GM21360 (cell line): ENCODE measurements at regions not wholly inside any gene's neighbourhood (a gene's known extent, or its start where the extent isn't known, plus 50 kb on each side); places are given as distances from the start of the nearest gene placed in this dataset.
"Not testable (repeated sequence)": the region's sequence is repeated elsewhere in the genome, so short reads cannot be mapped to it uniquely, and the experiment has no call there.

Source experiments
- ATAC-seq: cut with Tn5 transposase; IDR thresholded peaks from one replicate; pipeline ENCODE4 v1.9.1; 2021; ENCODE audit warnings: mild to moderate bottlenecking, moderate library complexity; ENCODE audit not compliant: unreplicated experiment

DNA sequence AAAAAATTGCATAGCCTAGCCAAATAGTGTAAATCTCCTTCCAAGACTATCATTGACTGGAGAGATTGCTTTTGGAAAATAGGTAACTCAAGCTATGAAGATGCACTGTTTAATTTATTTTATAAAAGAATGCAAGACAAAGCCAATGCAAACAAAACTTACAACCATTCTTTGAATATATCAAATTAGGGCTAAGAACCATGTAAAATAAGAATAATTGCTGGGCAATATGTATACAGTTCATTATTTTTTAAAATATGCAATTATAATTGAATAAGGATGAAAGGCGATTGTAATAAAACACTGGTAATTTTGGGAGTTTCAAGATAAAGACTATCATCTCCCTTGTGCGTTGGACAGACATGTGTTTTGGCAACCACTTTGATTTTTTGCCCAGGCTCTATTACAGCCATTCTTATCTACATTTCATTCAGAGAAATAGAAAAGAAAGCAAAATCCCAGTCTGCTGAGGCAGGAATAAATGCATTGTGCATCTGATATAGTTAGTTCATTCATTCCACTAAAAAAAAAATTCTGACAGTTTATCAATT is 242.3 kb upstream of the ROBO1 start:
- ATAC-seq = no peak

DNA sequence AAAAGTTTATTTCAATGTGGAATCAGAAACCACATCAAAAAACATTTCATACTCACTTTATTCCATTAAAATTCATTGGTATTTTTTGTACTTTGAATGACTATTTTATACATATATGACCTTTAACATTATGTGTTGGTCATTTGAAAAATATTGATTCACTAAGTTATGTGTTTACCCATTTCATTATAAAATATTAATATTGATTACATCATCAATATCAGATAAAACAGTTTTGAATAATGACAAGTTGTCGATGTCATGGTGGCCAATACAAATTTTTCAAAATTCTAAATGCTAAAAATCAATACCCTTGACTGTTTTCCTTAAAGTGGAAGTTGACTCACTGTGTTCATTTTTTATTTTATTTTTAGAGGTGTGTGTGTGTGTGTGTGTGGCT is 239.7 kb upstream of the ROBO1 start:
- ATAC-seq = no peak

DNA sequence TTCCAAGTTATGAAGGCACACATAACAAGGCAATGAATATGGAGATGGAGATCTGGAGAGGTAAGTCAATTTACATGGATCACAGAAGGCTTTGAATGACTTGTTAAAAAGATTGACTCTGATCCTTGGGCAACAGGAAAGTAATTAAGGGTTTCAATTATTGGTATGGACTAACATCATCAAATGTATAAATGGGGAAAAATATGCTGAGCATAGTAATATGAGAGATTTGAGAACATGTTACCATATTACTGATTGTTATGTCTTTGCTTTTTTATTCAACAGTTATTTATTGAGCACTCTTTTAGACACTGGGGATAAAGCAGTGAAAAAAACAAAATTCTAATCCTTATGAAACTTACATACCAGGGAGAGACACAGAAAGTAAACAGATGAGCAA is 238.5 kb upstream of the ROBO1 start:
- ATAC-seq = no peak

DNA sequence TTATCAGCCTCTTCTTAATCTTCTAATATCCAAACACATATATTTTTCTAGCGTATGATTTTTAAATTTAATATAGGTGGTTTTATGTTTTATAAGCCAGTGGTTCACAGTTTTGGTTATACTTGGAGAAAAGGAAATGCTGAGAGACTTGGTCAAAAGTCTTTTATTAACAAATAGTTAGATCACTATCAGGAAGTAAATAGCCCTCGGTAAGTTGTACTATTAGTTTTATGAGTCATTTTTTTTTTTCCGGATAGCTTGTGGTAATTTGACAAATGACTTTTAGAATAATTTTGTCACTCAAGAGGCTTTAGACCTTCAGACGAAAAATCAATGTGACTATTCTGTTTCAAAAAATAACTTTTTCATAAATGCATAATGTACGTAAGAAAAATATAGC is 232.2 kb upstream of the ROBO1 start:
- ATAC-seq = no peak

DNA sequence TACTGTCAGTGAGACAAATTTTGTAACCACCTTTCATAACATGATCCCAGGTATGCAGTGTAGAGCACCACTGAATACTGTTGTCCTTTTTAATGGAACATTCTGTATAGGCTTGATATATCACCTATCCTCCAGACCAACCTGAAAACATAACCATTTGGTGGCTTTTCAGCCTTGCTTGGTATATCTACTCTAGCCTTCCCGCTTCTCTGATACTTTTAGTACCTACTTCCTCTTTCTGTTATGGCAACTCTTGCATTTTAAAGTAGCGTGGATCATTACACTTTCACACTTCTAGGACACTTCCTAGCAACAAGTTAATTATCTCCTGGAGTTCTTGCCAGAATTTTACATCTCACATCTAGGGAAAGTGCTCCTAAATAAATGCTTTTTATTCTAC is 226.6 kb upstream of the ROBO1 start:
- ATAC-seq = no peak

DNA sequence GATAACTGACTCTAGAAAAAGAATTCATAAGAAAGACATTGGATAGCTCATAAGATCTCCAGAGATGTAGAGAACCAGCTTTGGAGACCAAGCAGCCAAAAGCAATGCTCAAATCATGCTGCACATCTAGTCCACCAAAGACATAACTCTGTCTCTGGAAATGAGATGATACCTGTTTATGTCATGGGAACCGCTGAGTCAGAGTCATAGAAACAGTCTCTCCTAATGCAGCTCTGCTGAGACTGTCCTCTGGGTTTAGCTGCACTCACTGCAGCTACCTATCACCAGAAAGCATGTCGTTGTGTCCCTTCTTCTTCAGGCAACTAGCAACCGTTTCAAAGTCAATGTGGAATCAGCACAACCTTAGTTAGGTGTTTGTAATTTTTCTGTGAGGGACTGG is 218.5 kb upstream of the ROBO1 start:
- ATAC-seq = no peak

DNA sequence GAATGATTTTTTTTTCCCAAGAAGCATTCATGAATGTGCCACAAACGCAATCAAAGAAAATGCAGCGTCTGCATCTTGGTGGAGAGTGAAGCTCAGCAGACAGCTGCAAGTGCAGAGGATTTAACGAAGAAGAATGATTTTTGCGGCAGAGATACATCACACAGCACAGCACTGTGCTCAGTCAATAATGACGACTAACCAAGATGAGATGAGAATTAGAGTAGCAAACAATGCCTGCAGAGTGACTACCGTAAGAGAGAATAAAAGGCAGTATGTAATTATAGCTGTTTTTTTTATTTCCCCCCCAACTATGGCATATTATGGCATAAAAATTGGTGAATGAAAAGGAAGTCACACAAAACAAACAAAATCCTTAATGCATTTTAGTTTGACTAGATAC is 218.0 kb upstream of the ROBO1 start:
- no peak for ATAC-seq

DNA sequence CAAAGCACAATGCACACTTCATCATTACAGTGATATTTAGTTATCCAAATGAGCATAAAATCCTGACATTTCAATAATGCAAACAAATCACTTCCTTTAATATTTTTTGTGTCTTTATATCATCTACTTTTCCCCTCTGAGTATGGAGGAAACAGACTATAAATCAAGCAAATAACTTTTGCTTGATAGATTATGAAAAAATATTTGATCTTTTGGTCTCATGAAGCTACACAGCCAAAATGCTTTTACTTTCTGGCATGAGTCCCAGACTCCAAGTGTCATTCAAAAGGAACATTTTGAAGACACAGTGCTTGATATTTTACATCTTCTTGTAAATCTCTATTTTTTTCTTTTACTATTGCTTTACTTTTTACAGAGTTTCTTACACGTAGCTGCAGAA is 215.3 kb upstream of the ROBO1 start:
- ATAC-seq = no peak

DNA sequence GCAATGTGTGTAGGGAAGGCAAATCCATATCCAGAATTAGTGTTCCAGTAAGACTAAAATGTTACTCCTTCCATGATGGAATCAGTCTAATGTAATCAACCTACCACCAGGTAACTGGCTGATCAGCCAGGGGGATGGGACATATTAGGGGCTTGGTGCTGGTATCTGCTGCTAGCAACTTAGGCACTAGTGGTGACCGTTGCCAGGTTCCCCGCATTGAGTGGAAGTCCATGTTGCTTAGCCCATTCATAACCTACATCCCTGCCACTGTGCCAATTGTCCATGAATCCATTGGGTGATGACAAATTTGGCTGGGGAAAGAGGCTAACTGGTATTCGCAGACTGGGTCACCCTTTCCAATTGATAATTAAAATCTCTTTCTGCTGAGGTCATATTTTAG is 212.2 kb upstream of the ROBO1 start:
- no peak for ATAC-seq

DNA sequence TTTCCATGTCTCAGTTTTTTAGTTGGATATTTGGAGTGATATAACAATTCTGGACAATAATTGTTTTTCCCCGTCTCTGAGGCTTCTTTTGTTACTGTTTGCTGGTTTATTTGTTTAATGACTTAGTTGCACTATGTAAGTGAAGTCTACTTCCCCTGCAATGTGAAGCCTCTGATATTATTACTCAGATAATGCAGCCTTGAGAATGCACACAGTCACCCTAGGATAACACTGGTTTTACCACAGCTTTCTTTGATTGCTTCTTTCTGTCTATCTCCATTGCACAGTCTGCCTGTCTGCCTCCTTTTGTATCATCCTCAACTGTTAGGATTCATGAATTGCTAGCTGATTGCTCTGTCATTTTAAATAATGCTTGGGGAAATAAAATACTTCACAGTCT is 208.7 kb upstream of the ROBO1 start:
- no peak for ATAC-seq

DNA sequence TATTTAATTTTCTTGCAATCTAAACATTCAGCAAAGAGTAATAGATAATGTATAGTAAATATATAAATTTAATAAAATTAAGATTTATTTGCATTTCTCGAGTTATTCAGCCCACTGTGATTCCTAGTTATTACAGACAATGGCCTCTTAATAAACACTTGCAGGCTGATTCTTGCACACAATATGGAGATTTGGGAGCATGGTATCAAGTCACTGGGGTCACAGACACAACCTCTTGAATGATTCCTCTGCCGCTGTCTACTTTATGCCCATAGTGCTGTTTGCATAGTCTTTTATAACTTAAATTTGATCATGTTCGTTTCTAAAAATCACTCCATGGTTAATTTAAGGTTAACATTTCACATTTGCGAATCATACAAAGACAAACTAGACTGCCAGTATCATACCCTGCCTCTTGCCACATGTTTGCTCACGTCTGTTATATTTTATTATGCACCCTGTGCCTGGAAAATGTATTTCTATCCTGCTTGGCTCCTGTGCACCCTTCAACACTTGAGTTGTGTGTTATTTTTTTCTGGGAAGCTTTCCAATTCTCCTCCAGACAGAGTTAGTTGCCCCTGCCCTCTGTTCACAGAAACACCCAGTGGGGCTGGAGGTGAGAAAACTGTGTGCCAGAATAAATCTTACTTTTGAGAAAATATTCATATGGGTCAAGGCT is 206.3 kb upstream of the ROBO1 start:
- ATAC-seq = no peak

DNA sequence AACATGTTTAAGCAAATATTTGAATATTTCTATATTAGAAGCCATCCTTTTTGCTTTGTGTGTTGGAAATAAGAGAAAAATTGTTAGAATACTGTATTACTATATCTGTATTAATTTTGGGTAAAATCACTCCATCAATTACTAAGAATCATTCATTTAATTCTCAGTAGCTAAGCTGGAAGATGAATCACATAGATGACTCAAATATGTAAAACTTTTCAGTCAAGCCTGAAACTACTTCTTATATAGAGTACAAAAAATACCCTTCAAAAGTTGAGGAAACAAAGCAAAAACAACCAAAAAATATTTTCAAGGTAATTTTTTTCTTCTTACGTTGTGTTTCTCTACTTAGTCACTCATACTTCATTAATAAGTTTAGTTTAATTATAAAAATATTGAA is 205.7 kb upstream of the ROBO1 start:
- no peak for ATAC-seq

DNA sequence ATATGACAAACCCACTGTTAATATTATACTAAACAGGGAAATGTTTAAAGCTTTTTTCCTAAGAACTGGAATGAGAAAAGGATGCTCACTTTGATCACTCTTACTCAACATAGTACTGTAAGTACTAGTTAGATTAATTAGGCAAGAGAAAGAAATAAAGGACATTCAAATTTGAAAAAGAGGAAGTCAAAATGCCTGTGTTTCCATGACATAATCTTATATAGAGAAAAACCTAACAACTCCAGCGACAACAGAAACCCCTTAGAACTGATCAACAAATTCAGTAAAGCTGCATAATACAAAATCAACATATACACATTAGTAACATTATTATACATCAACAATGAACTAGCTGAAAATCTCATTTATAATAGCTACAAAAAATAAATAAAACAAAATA is 200.6 kb upstream of the ROBO1 start:
- no peak for ATAC-seq

DNA sequence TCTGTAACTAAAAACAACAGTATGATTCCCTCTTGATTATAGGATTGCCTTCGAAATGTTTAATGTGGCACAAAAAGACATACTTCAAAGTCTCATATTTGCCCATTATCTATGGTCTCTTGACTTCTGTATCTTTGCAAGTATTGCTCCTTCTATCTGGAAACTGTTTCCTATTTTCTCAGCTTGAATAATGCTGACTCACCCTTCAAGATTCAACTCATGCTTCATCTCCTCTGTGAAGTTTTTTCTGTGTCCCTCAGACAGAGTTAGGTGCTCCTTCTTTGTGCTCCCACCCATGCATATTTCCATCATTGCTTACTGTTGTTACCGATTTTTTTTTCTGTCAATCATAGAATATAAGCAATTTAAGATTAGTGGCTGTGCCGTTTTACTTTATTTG is 192.8 kb upstream of the ROBO1 start:
- no peak for ATAC-seq

DNA sequence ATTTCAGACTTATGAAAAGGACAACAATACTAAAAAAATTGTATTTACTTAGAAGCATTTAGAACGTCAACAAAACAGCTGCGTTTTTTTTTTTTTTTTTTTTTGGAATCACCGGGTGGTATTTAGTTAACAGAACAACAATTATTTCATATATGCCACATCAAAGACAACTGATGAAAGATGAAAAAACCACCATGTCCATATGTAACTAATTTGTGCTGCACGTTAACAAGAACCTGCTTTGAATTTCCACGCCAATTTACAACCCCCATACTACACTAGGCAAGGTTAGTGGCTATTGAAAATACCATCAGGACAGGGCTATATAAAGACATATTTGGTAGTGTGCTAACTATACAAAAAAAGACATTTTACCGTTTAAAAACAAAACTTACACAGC is 189.3 kb upstream of the ROBO1 start:
- no peak for ATAC-seq

DNA sequence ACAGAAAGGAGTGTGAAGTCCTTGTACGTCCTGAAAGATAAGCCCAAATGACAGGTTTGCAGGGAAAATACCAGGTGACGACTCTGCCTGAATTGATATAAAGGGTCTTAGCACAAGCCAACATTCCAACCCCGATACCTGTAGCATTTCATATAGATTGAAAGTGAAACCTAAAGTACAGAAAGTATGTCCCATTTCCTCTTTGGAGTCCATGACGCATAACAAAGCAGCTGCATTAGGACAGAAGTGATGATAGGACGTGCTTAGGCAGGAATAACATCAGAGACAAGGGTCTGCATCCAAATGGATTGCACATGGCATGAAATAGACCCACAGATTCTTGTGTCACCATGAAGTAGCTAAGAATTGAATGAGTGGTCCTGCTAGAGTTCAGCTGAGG is 187.0 kb upstream of the ROBO1 start:
- no peak for ATAC-seq

DNA sequence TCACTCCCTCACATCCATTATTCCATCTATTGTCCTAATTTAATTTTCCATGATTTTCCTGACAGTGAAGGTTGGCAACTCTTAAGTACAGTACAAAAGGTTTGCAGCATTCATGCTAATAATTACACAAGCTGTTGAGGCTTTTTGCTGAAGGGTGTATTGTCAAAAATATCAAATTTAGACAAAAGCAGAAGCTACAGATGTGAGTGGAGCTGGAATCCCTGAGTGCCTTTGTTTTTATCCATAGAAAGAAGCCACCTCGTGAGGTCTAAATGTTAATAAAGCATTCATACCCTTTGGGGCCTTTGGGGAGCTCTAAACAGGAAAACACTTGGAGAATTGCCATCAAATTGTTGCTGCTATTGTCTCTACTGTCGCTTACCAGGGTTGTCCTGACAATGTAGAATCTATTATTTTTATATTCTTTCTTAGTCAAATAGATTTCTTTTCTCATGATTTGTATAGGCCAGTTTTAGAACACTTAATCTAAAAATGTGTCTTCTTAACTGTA is 185.8 kb upstream of the ROBO1 start:
- no peak for ATAC-seq

DNA sequence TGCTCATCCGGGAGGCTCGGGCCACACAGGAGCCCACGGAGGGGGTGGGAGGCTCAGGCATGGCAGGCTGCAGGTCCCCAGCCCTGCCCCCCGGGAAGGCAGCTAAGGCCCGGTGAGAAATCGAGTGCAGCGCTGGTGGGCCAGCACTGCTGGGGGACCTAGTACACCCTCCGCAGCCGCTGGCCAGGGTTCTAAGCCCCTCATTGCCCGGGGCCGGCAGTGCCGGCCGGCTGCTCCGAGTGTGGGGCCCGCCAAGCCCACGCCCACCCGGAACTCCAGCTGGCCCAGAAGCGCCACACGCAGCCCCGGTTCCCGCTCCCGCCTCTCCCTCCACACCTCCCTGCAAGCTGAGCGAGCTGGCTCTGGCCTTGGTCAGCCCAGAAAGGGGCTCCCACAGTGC is 183.6 kb upstream of the ROBO1 start:
- not testable (repeated sequence) for ATAC-seq

DNA sequence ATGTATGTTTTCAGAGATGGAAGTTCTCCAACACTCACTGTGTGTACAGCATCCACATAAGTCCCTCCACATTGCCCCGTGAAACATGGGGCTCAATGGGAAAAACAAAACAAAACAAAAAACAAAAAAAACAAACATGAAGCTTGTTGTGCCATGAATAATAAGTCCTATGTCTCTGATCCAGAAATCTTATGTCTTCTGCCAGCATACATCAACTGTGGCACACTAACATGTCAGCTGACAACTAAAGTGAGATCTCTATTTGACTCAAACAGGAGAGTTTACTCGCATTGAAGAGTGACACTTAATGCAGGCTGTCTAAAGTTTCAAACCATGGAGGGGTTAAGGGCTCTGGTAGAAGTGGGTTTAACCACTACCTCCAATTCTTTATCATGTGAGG is 180.2 kb upstream of the ROBO1 start:
- no peak for ATAC-seq

DNA sequence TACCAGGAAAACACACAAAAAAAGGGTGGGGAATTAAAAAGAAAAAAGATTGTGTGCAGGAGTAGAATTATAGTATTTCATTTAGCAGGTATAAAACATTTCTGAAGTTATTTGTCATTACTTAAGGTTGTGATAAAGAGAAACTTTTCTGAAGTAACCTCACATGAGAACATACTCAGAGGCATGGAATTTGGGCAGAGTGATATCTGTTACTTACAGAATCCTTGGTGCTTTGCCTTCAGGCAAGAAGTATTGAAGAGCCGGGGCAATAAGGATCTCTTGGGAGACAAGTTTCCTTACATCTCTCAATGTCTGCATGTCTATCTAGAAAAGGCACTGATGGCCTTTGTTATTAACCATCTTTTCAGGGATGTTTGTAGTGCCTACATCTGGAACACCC is 179.7 kb upstream of the ROBO1 start:
- no peak for ATAC-seq

DNA sequence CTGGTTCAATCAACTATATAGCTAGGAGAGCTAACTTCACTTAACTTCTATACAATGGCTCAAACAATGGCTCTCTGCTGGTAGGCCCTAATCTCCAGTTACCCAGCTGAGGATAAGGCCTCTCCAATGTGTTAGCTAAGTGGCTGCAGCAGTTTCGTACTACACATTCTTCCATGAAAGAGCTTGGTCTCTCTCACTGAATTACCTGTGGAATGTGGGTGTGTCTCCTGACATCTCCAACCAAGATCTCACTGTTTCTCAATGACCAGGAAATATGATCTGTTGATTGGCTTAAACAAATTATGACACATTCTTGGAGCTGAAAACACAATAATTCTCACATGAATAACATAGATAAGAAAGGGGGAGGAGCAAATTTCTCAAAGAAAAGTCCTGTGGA is 169.8 kb upstream of the ROBO1 start:
- ATAC-seq = no peak

DNA sequence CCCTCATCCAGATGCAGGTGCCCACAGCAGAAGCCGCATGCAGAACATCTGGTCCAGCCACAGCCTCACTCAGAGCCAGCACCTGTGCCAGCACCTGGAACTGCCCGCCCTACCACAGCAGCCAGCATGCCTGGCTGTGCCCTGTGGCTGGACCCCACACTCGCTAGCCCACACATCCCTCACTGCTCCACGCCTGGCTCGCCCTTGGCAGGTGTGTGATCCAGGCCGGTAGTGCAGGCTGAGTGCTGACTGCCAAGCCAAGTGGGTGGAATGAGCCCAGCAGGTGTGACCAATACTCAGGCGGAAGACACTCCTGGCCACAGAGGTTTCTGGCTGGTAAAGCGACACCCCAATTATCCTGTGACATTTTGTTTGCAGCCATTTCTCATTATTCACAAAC is 162.4 kb upstream of the ROBO1 start:
- no peak for ATAC-seq
